Limb (tissue), 2 donors: ENCODE measurements at regions not wholly inside any gene's neighbourhood (a gene's known extent, or its start where the extent isn't known, plus 50 kb on each side); places are given as distances from the start of the nearest gene placed in this dataset.

ENCODE experiments used
- DNase-seq, 2 donors: peaks; one replicate each; pipeline ENCODE4 v3.0.0-alpha.2; 2016; ENCODE audit errors: extremely low spot score in 2 of 2

DNA sequence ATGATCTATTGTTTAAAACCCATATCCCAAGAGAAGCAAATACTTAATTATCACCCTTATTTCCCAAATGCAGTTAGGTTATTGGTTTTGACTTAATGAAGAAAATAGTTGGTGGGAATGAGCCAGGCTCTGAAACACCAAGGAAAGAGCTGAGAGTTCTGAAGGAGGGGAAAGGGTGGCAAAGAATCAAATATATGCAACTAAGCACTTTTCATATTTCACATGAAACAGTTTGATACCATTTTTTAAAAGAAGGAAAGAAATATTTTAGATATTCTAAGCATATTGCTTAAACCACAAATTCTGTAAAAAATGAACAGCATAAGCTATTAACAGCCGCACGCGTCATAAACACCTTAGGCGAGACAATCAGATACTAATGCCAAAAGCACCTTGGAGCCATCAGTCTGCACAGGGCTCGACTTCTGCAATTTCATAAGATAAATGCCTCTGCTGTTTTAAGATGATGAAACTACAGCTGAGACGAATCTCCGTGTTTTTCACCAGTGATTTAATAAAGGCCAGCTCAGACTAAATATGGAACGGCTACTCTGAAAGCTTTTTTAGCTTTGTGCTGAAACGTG is 371.7 kb downstream of the EN1 start:
- DNase-seq: no peak

DNA sequence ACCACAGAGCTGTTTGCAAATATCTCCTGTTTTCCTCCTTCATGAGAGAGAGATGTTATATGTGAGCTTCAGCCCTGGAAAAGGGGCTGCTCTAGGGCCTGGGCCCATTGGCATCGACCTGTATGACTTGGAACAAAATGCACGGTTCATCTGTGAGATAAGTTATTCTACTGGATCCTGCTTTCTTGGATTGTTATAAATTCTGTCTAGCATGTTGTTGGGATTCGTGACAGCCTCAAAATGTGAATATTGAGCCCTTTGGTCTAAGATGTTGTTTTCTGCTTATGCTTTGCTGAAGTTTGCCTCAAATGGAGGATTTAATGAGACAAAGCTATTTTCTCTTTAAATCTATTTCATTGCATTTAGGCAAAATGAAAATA is 372.9 kb downstream of the EN1 start:
- DNase-seq: no peak

DNA sequence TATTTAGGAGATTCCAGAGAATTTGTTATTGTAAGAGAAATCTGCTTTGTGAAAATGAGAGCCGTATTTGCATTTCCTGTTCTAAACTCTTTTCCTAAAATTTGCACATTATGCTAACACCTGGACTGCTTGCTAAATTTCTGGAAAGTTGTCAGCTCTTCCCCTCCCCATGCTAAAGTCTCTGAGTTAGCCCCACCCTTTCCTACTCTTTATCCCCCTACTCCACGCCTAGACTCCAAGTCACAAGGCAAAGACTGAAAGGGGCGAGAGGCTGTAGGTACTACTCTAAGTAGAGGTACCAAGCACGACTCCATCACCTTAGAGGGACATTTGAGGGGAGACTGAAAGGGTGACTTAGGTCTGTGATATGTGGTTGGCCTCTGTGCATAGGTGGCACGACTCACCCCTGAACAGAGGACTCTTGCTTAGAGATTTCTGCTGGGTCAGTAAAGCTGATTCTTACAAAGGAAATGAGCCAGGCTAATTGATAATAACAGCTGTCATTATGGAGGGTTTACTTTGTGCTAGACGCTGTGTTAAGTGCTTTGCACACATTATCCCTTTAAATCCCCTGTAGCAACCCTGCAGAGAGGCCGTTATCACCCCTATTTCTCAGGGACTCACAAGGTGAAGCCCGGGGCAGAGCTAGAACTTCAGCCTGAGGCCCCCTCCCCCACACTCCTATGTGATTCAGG is 373.5 kb downstream of the EN1 start:
- no peak for DNase-seq

DNA sequence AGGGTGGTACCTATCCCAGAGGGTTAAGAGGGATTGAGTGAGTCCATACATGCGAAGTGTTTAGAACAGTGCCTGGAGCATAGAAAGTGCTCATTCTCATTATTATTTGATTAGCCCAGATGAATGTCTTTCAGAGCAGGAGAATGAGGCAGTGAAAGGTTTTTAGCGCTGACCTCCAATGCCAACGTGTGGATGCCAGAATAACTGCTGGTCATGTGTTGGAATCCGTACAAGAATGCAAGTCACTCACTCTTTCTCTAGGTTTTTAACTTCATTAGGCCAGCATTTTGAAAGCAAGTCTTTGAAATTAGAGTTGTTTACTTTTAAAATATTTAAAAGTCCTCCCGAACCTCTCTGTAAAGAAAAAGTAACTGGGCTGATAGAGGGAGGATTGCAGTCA is 374.2 kb downstream of the EN1 start:
- no peak for DNase-seq

DNA sequence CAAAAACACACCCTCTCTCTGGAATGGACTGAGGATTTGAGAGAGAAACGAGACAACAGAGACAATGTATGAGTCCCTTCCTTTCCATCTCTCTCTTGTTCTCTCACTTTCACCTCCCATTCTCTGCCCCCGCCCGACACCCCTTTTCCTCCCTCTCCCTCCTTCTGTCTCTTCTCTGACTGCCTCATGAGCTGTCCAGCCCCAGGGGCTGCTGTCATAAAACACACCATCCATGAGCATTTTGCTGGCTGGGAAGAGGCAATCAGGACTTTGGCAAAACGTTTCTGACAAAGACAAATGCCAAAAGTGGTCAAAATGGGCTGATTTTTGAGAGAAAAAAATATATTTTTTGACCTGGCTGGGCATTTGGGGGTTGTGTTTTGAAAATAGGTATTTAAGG is 377.2 kb downstream of the EN1 start:
- DNase-seq: no peak

DNA sequence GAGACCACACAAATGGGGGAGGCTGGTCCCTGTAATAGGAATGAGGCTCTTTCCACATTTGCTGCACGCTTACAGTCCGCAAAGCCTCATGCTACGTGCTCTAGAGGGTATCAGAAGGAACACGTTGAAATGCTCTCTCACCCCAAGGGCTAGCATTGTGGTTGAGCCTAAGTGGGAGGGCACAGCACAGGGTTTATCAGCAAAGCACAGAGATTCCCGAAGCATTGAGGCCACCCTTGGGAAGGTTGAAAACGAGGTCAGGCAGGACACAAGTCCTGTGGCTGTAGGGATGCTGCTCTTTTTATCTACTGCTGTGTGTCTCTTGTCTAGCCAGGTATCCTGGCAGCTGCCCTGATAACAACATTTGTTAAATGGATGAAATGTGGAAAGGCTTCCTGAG is 378.3 kb downstream of the EN1 start:
- DNase-seq: no peak

DNA sequence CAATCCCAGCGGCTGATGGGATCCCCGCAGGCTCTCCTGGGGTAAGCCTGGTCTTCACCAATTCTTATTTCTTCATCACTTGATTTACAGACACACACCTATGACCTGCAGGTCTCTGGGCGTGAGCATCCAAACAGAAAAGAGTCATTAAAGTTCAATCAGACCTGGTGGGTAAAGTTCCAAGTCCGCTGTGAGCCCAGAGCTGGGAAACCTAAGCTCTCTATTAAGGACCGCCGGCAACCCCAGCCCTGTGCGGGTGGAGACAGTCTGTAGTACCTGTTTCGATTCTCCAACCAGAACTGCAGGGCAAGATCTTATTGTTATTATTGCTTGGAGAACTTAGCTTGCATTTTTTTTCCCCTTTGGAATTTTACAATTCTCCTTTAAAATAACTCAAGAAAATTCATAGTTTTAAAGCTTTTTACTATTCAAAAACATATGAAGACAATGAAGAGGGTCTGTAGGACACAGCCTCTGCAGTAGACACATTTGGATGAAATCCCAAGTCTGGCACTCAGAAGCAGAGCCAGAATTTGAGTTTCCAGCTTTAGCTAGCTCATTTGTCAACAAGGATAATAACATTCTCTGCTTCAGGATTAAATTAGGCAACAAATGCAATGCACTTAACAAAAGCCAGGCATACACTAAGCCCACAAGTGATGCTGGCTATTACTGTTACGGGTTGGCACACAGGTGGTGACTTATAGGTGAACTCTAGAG is 376.4 kb downstream of the INSIG2 start:
- no peak for DNase-seq

DNA sequence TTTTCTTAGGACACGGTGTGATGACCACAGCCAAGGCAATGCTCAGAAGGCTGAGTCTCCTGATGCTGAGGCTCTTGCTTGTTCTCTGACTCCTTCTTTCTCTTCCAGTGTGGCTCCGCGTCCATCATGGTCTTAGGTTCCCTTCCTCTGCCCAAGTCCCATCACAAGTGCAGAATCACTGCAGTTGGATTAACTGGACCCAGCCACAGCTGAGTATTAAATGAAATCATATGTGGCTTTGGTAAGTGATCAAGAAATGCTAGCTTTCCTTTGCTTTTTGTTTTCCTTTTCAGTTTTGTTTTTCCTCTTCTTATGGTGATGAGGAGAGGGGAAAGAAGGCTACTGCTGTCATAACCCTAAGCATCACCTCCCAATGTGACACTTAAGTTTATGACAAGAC is 375.8 kb downstream of the INSIG2 start:
- no peak for DNase-seq

DNA sequence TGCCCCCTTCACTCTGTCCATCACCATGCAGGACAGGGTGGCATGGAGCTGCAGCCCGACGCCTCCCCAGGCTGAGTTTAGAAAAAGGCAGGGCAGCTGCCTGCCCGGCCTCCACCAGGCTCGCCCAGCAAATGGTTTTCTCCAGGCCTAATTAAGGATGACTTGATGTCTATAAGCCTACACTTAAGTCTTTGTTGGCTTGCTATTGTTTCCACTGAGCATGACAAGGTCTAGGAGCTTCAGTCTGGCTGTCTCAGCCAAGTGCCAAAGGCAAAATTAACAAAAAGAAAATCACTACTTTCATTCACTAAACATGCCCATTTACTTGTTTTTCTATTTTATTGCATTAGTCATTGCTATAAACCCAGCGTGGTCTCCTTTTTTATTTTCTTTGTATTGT is 372.2 kb downstream of the INSIG2 start:
- DNase-seq: no peak

DNA sequence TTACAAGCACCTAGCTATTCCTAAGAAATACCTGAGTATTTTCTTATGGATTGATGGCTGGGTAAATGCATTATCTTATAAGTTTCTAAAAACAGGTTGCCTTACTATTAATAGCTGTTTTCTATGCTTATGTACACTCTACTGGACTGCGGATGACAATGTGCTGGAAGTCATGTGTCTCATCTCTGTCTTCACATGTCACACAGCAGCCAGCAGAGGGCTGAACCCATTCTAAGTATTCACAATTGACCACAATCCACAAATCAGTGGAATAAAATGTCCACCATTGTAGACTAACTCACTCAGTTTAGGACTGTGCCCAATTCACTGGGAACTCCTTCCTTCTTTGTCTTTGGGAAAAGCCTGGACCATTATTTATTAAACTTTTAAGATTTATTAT is 371.2 kb downstream of the INSIG2 start:
- DNase-seq: no peak

DNA sequence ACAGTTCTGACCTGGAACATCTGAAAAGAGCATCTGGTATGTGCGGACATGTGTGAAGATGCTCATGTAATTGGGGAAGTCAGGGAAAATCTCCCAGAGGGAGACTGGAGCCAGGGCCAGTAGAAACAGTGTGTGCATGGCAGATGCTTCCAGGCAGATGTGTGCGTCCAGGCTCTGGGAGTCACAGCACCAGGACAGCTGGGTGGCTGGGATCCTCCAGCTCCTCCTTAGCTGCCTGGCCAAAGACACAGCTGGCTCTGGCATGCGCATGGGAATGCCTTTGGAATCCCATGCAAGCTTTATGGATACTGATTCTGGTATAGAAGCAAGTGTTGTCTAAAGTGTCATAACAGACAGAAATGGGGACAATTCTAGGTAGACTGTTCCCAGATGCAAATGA is 369.7 kb downstream of the INSIG2 start:
- DNase-seq: no peak

DNA sequence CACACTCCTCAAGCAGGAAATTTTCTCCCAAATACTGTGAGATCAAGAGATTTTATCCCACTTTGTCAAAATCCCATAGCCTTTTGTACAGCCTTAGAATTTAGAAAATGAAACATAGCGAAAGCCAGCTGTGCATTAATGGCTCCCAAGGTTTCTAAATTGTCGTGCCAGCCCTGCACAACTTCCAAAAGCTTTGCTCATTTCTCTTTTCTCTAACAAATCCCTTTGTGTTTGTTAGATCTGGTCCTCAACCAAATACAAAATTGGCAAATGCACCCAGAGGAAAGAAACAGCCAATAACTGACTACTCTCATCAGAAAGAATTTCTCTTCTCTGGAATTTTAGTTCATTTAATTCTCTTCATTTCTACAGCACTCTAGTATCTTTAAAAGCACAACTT is 361.1 kb downstream of the INSIG2 start:
- DNase-seq: no peak

DNA sequence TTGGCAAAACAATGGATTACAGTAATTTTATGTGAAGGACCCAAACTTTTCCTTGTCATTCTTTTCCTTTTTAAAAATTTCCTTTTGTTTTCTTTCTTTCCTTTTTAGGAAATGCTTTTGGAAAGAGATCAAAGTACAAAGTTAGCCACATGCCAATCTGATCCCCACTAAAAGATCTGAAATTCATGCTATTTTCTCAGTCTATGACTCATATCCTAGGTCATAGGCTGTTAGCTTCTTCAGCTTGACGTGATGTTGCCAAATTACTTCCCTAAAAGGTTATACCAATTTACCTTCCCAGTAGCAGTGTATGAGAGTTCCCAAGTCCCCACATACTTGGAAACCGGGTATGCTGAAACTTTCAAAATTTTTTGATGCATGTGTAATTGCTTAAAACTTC is 355.3 kb downstream of the INSIG2 start:
- DNase-seq: no peak

DNA sequence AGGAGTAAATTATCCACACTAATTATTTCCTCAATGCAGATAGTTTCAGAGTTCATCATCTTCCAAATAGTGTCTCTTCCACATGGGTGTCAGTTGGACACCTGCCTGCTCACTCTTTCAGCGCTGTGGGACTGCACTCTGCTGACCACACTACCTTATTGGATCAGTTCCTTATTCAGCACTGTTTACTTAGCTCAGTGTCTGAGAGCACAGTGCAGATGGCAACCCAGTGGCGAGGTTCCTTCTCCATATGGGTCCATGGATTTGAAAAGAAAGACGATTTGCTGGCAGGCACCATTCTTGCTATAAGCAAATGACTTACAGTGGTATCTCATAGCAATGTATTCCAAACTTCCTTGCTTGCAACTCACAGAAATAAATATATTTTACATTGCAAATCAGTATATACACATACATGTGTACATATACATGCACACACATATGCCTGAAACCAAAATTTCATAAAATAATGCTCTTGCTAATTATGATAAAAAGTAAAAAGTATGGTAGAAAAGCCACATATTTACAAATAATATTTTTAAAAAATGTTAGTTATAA is 354.8 kb downstream of the INSIG2 start:
- DNase-seq: no peak

DNA sequence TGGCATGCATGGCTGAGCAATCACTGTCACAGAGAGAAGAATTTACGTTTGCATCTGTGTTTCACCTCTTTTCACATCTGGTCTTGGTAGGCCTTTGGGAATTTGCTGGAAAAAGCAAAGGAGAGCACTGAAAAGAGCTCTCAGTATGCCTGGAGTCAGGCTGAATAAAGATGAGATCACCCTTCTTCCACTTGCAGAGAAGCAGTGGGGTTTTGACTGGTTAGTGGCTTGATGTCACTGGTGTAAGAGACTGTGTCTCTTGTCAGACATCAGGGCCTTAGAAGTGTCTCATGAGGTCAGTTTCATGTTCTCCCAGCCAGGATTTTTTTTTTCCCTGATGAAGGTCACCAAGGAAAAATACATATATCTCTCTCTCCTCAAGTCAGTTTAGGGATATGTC is 353.8 kb downstream of the INSIG2 start:
- no peak for DNase-seq

DNA sequence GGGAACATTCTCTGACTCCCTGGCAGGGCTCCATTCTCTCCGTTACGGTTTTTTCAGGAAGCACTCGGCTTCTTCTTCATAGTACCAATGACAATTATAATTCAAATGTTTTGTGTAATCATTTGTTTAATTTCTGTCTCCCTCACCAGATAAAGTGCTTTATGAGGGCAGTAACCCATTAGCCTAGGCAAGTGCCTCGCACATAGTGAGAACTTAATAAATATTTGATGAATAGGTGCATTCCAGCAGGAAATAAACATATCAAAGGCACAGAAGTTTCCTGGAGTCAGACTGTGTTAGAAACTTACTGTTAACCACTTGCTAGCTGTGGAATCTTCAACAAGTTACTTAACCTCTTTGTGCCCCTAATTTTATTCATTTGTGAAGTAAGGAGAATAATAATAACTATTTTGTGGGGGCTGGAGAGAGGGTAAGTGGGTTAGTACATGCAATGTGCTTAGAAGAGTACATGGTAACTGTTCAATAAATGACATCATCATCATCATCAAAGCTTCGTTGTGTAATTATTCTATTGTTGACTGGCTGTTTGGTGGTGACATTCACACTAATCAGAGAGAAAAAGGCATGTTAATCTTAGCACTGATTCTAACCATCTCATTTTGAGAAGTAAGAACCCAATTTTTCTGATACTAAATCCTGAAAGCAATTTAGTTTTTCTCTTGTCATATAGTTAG is 352.3 kb downstream of the INSIG2 start:
- DNase-seq: no peak

DNA sequence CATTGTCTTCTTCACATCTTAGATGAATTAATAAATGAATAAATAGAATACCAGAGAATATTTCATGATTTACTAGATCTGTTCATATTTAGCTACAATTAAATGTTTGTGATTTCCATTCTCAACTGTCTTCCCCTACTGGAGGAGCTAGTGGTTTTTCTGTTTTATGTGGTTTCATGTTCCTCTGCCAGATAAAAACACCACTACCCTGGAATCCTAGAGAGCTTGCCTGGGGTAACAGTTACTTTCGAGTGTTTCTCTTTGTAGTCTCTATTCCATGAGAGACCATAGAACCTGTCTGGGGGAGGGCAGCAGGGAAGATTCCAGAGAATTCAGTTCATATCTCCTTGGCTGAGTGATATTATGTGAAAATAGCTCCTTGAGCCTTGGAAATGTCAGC is 349.2 kb downstream of the INSIG2 start:
- no peak for DNase-seq

DNA sequence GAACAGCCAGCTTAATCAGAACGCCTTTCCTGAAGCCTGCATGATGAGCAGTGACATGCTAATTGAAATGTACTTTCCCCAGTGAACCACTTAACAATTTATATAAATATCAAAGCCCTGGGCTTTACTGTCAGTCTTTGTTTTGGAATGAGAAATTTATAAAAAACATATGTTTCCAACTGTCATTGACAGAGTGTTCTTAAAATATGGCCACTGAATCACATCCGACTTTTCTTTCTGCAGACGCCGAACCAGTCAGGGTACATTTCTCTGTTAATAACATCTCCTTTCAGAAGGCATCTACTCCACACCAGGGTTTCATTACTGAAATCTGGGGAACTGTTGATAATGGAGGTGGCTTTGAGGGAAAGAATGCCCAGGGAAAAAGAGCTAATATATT is 343.7 kb downstream of the INSIG2 start:
- DNase-seq: no peak

DNA sequence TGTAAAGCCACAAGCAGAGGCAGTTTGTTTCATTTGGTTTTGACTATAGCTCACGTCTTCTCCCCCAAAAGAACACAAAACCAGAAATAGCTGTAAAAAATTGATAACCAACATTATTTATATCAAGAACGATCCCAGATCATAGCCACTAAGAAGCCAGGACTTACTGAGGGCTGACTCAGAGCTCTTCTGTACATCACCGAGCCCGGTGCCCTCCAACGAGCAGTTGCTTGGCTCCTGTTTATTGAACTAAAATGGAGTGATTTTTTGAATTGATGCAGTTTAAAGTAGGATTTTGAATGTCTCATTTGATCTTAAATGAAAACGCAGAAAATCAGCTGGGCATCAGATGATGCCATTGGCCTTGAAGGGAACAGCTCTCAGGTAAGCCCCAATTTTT is 343.3 kb downstream of the INSIG2 start:
- DNase-seq: no peak

DNA sequence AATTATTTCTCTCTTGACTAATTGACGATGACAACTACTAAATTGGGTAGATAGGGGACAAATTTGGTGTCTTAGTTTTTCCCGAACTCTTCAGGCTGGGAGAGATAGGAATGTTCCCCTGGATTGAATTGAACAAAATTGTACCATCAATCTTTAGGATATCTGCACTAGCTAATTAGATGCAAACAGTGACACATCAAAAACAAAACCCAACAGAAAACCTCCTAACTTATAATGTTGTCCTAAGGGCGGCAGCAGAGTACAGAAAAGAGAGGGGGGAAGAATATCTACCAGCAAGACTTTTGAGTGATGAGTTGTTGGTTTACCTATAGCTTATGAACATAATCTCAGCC is 342.9 kb downstream of the INSIG2 start:
- no peak for DNase-seq

DNA sequence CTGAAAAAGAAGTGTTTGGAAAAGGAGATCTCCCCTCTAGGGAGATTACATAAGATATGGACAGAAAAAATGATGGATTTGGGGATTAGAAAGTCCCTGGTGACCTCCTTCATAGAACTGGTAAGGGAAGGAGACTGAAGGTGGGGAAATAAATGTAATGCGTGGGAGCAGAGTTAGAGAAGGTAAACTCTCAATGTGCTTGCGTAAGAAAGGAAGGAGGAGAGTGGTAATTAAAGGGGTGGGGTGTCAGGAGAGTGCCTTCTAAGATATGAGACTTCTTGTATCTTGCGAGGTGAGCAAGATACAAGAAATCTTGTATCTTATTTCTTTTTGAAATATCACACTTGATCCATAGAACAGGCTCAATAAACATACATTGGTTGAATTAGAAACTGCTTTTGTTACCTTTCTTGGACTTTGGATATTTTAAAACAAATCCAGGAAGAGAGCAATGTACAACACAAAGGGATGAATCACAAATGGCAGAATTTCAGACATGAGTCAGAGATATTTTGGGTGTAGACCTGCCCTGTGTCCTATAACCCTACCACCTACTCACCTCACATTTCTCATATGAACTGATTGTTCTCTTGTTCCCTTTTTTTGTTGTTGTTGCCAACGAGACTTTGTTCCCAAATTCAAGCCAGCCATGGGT is 342.4 kb downstream of the INSIG2 start:
- no peak for DNase-seq

DNA sequence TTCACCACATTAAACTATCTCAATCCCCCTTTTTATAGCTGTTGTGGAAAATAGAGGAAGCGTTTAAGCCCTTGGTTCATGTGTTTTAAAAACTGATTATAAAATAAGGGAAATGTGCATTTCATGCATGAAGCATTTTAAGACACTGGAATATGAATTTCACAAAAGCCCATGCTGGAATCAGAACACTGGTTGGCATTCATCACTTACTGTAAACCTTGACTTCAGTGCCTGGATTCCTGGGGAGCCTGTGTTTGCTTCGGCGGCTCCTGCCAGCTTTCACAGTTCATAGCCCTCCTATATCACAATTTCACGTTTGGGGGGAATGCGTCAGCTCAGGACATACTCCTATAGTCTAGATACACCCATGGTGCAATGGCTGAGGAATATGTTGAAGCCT is 336.9 kb downstream of the INSIG2 start:
- DNase-seq: no peak
